H1 (cell line): ENCODE measurements at regions not wholly inside any gene's neighbourhood (a gene's known extent, or its start where the extent isn't known, plus 50 kb on each side); places are given as distances from the start of the nearest gene placed in this dataset.

Experiments
- CTCF ChIA-PET: fragments of 300-600 bp; sonication (Branson Sonifier 250); formaldehyde crosslinking; loops from one replicate; lab custom pipeline; 2021; ENCODE audit not compliant: partially characterized antibody; lab: Charles Lee
- POLR2A ChIA-PET: fragments of 300-600 bp; sonication (Branson Sonifier 250); formaldehyde crosslinking; loops from one replicate; lab custom pipeline; 2021; ENCODE audit warnings: inconsistent platforms; ENCODE audit not compliant: partially characterized antibody; lab: Charles Lee
- DNase-seq, 2 experiments: peaks; one replicate each; pipeline versions ENCODE4 v3.0.0 to v3.0.0-alpha.2; 2010 to 2022; ENCODE audit warnings: low spot score in 2 of 2, low read depth in 1 of 2, mixed read lengths in 1 of 2
- FAIRE-seq: peaks from 2 replicates; lab custom pipeline; 2011; peaks lifted over from hg19 to GRCh38; lab: Jason Lieb, UNC
- H2AFZ ChIP-seq: 2 replicates; pipeline ENCODE4 v1.8.1; 2012; ENCODE audit warnings: low read length, inconsistent platforms
- H2AK5ac ChIP-seq: 2 replicates; pipeline ENCODE4 v1.6.1; 2013; ENCODE audit warnings: low read depth, low read length
- H2BK120ac ChIP-seq: replicated peaks from 2 replicates; pipeline ENCODE3; 2013; ENCODE audit warnings: low read depth, low read length, inconsistent platforms
- H2BK12ac ChIP-seq: 2 replicates; pipeline ENCODE4 v1.6.1; 2013; ENCODE audit warnings: low read depth, low read length
- H2BK15ac ChIP-seq: 2 replicates; pipeline ENCODE4 v1.6.1; 2013; ENCODE audit warnings: low read length
- H2BK20ac ChIP-seq: 2 replicates; pipeline ENCODE4 v1.6.1; 2013; ENCODE audit warnings: low read length
- H2BK5ac ChIP-seq: 2 replicates; pipeline ENCODE4 v1.6.1; 2013; ENCODE audit warnings: low read depth, low read length
- H3K14ac ChIP-seq: 2 replicates; pipeline ENCODE4 v1.6.1; 2013; ENCODE audit warnings: inconsistent platforms; ENCODE audit not compliant: insufficient read length
- H3K18ac ChIP-seq: 2 replicates; pipeline ENCODE4 v1.6.1; 2013; ENCODE audit warnings: low read length; ENCODE audit errors: extremely low read depth
- H3K23ac ChIP-seq: 2 replicates; pipeline ENCODE4 v1.6.1; 2013; ENCODE audit warnings: inconsistent platforms; ENCODE audit not compliant: insufficient read length
- H3K23me2 ChIP-seq: 2 replicates; pipeline ENCODE4 v1.6.1; 2013; ENCODE audit warnings: low read depth, low read length
- H3K27ac ChIP-seq: 2 replicates; pipeline ENCODE4 v1.6.1; 2011; ENCODE audit warnings: low read depth, low read length, inconsistent platforms
- H3K27me3 ChIP-seq, 4 experiments: replicated peaks in 1 of 4; 1 replicate in 1 of 4; 2 replicates in 3 of 4; pipeline versions ENCODE4 v1.6.1 to v1.8.1; 2011 to 2013; ENCODE audit warnings: low read length in 3 of 4, mild to moderate bottlenecking in 3 of 4, inconsistent platforms in 2 of 4, mixed read lengths in 2 of 4, moderate library complexity in 1 of 4; ENCODE audit not compliant: control insufficient read depth in 3 of 4, insufficient read depth in 3 of 4; ENCODE audit errors: extremely low read depth in 1 of 4
- H3K36me3 ChIP-seq, 4 experiments: 2 replicates each; pipeline versions ENCODE4 v1.6.1 to v1.8.1; 2011 to 2013; ENCODE audit warnings: mild to moderate bottlenecking in 4 of 4, low read length in 3 of 4, moderate library complexity in 2 of 4, control low read depth in 1 of 4, inconsistent platforms in 1 of 4; ENCODE audit not compliant: insufficient read depth in 4 of 4, control insufficient read depth in 2 of 4
- H3K4ac ChIP-seq: replicated peaks from 2 replicates; pipeline ENCODE3; 2013; ENCODE audit warnings: low read length, low read depth, mixed read lengths, inconsistent platforms; ENCODE audit not compliant: insufficient read length
- H3K4me1 ChIP-seq, 4 experiments: replicated peaks in 1 of 4; 1 replicate in 1 of 4; 2 replicates in 3 of 4; pipeline versions ENCODE4 v1.6.1 to v1.8.1; 2011 to 2013; ENCODE audit warnings: low read length in 3 of 4, inconsistent platforms in 2 of 4, mixed read lengths in 1 of 4; ENCODE audit not compliant: insufficient read depth in 4 of 4, control insufficient read depth in 3 of 4
- H3K4me2 ChIP-seq, 2 experiments: 2 replicates each; pipeline versions ENCODE4 v1.6.1 to v1.8.1; 2011 to 2013; ENCODE audit warnings: low read depth in 2 of 2, low read length in 2 of 2, control low read depth in 1 of 2, inconsistent platforms in 1 of 2, mild to moderate bottlenecking in 1 of 2; ENCODE audit not compliant: insufficient read depth in 1 of 2
- H3K4me3 ChIP-seq, 4 experiments: fragments of 200-600, 300-600 bp in 1 of 4; sonication (generic), shearing (Covaris generic), sonication (Bioruptor Twin) in 1 of 4; 2 replicates each; pipeline versions ENCODE4 v1.5.1 to v1.8.1; 2011 to 2016; ENCODE audit warnings: low read length in 4 of 4, low read depth in 3 of 4, control low read depth in 2 of 4, inconsistent platforms in 2 of 4, mild to moderate bottlenecking in 2 of 4, mixed read lengths in 1 of 4, moderate library complexity in 1 of 4; ENCODE audit not compliant: insufficient read depth in 2 of 4; ENCODE audit errors: extremely low read depth in 1 of 4
- H3K56ac ChIP-seq: replicated peaks from 2 replicates; pipeline ENCODE3; 2013; ENCODE audit warnings: low read depth, mild to moderate bottlenecking, mixed read lengths, low read length, inconsistent platforms; ENCODE audit not compliant: insufficient read length
- H3K79me1 ChIP-seq: 2 replicates; pipeline ENCODE4 v1.6.1; 2013; ENCODE audit warnings: low read depth, low read length, control low read depth
- H3K79me2 ChIP-seq, 2 experiments: 2 replicates each; pipeline versions ENCODE4 v1.6.1 to v1.8.1; 2012 to 2013; ENCODE audit warnings: low read length in 2 of 2, mild to moderate bottlenecking in 2 of 2, inconsistent platforms in 1 of 2; ENCODE audit not compliant: insufficient read depth in 2 of 2, control insufficient read depth in 1 of 2
- H3K9ac ChIP-seq, 4 experiments: replicated peaks in 1 of 4; 1 replicate in 1 of 4; 2 replicates in 3 of 4; pipeline versions ENCODE4 v1.6.1 to v1.8.1; 2011 to 2013; ENCODE audit warnings: low read depth in 3 of 4, low read length in 3 of 4, control low read depth in 2 of 4, mild to moderate bottlenecking in 2 of 4, moderate library complexity in 2 of 4, inconsistent platforms in 1 of 4; ENCODE audit errors: extremely low read depth in 1 of 4
- H3K9me3 ChIP-seq, 2 experiments: 2 replicates each; pipeline versions ENCODE4 v1.6.1 to v1.8.1; 2012 to 2013; ENCODE audit warnings: mild to moderate bottlenecking in 2 of 2, moderate library complexity in 2 of 2, control low read depth in 1 of 2, inconsistent platforms in 1 of 2, low read depth in 1 of 2, low read length in 1 of 2, mixed read lengths in 1 of 2; ENCODE audit not compliant: insufficient read depth in 2 of 2
- H4K20me1 ChIP-seq, 2 experiments: replicated peaks in 1 of 2; 2 replicates each; pipeline versions ENCODE3 to v1.8.1; 2011 to 2013; ENCODE audit warnings: inconsistent platforms in 2 of 2, low read length in 2 of 2, mild to moderate bottlenecking in 1 of 2; ENCODE audit not compliant: insufficient read depth in 2 of 2, control insufficient read depth in 1 of 2
- H4K5ac ChIP-seq: 2 replicates; pipeline ENCODE4 v1.6.1; 2013; ENCODE audit warnings: low read length, low read depth, mixed read lengths, inconsistent platforms; ENCODE audit not compliant: insufficient read length
- H4K8ac ChIP-seq: 2 replicates; pipeline ENCODE4 v1.8.0; 2013; ENCODE audit warnings: mild to moderate bottlenecking, moderate library complexity, low read length, inconsistent platforms; ENCODE audit not compliant: insufficient read depth; ENCODE audit errors: extremely low read depth
- H4K91ac ChIP-seq: replicated peaks from 2 replicates; pipeline ENCODE3; 2013; ENCODE audit warnings: low read length, mixed read lengths, inconsistent platforms; ENCODE audit not compliant: insufficient read length
- ASH2L ChIP-seq: fragments of 200-600, 300-600 bp; sonication (generic); IDR thresholded peaks from one replicate; pipeline ENCODE4 v1.7.1; 2017; ENCODE audit warnings: low read length
- BCL11A ChIP-seq, 2 experiments: IDR thresholded peaks; one replicate each; pipeline ENCODE4 v1.6.1; 2011; ENCODE audit warnings: low read depth in 2 of 2, low read length in 2 of 2, mild to moderate bottlenecking in 2 of 2
- CREB1 ChIP-seq: IDR thresholded peaks from 2 replicates; pipeline ENCODE4 v1.6.1; 2012; ENCODE audit warnings: inconsistent platforms
- CTBP2 ChIP-seq: IDR thresholded peaks from 2 replicates; pipeline ENCODE4 v1.7.0; 2011; ENCODE audit warnings: borderline replicate concordance, mild to moderate bottlenecking, moderate library complexity, mixed read lengths, low read length; ENCODE audit not compliant: insufficient read depth, insufficient read length
- CTCF ChIP-seq, 3 experiments: IDR thresholded peaks; 1 replicate in 2 of 3; 2 replicates in 1 of 3; pipeline versions ENCODE4 v1.5.1 to v1.6.1; 2011; ENCODE audit warnings: low read length in 3 of 3, mild to moderate bottlenecking in 3 of 3, inconsistent platforms in 2 of 3, low read depth in 1 of 3, moderate library complexity in 1 of 3; ENCODE audit not compliant: insufficient read depth in 1 of 3; ENCODE audit errors: control extremely low read depth in 1 of 3
- EZH2 ChIP-seq: fragments of 200-600 bp; sonication (generic); IDR thresholded peaks from 2 replicates; pipeline ENCODE4 v1.7.1; 2012; ENCODE audit warnings: low read depth, mild to moderate bottlenecking, moderate library complexity, low read length, inconsistent platforms; ENCODE audit not compliant: severe bottlenecking
- KDM1A ChIP-seq: fragments of 200-600, 300-600 bp; sonication (generic); IDR thresholded peaks from 2 replicates; pipeline ENCODE4 v1.7.1; 2016; ENCODE audit warnings: mild to moderate bottlenecking, low read length, borderline replicate concordance
- MAX ChIP-seq: IDR thresholded peaks from 2 replicates; pipeline ENCODE4 v1.6.1; 2012; ENCODE audit warnings: inconsistent platforms
- POLR2AphosphoS5 ChIP-seq: IDR thresholded peaks from 2 replicates; pipeline ENCODE4 v1.6.1; 2011; ENCODE audit warnings: low read depth, low read length
- SIN3A ChIP-seq, 2 experiments: IDR thresholded peaks in 1 of 2; conservative IDR thresholded peaks in 1 of 2; 2 replicates each; pipeline ENCODE4 v1.6.1; 2011 to 2012; ENCODE audit warnings: low read length in 2 of 2, improper control_type of control experiment in 1 of 2, low read depth in 1 of 2, mild to moderate bottlenecking in 1 of 2
- SIX5 ChIP-seq: IDR thresholded peaks from 2 replicates; pipeline ENCODE4 v1.6.1; 2011; ENCODE audit warnings: mild to moderate bottlenecking, low read depth, low read length
- TCF12 ChIP-seq: IDR thresholded peaks from 2 replicates; pipeline ENCODE4 v1.6.1; 2011; ENCODE audit warnings: low read depth, mild to moderate bottlenecking, low read length
- WGBS, 2 experiments: shearing (Covaris generic) in 1 of 2; methylation state at CpG; one replicate each; pipeline versions ENCODE4 v1.1.6 to v1.1.7; 2013 to 2015; ENCODE audit warnings: low lambda C conversion rate in 2 of 2, mixed read lengths in 2 of 2, inconsistent platforms in 1 of 2, low coverage in 1 of 2, missing lambda C conversion rate in 1 of 2; ENCODE audit not compliant: insufficient replicate concordance in 2 of 2, insufficient coverage in 1 of 2, insufficient read length in 1 of 2; ENCODE audit errors: extremely low coverage in 1 of 2, missing lambda C conversion rate in 1 of 2; 5-methylcytosine and 5-hydroxymethylcytosine counted together

GRCh38 chr10:64038107-64038506 lies 516.9 kb downstream of the REEP3 start:
- POLR2A ChIA-PET: no interaction called here
- H2BK5ac ChIP-seq: no peak overlapping the region
- DNase-seq: no peak
- no peak overlapping the region for H3K9ac ChIP-seq
- no peak overlapping the region for H2AFZ ChIP-seq
- CTCF ChIA-PET: interaction anchor here (0.7 to 2.6 kb wide), 5 partner anchors 10 to 171 kb away, joined by 3 to 10 read pairs (median 4); no protein-coding TSS in a partner anchor
- no peaks in the 10 kb centered on the region for H4K20me1 ChIP-seq
- no peak overlapping the region for H3K56ac ChIP-seq
- no peak overlapping the region for H3K14ac ChIP-seq
- H2BK12ac ChIP-seq: no peak overlapping the region
- no peak overlapping the region for H2BK15ac ChIP-seq
- no peak overlapping the region for H2BK20ac ChIP-seq
- H3K4me1 ChIP-seq: no peaks in the 10 kb centered on the region; a peak in 1 of 7 replicates
- no peak overlapping the region for H2AK5ac ChIP-seq
- no peak overlapping the region for H4K8ac ChIP-seq
- no peak overlapping the region for H3K4me2 ChIP-seq
- H3K79me2 ChIP-seq: no peaks in the 10 kb centered on the region
- H3K36me3 ChIP-seq: no peaks in the 10 kb centered on the region; a peak in 1 of 8 replicates
- no peak overlapping the region for H3K4ac ChIP-seq
- no peaks in the 10 kb centered on the region for H3K27me3 ChIP-seq
- H3K9me3 ChIP-seq: no peaks in the 10 kb centered on the region
- no peak overlapping the region for H3K27ac ChIP-seq
- H4K91ac ChIP-seq: no peak overlapping the region
- no peaks in the 10 kb centered on the region for H3K23me2 ChIP-seq
- H2BK120ac ChIP-seq: no peak overlapping the region
- no peak overlapping the region for H3K4me3 ChIP-seq
- H3K79me1 ChIP-seq: no peaks in the 10 kb centered on the region
- 98% methylated on average over 6 of the region's 6 CpGs; no CpG with 5 or more reads in 1 of the 2 experiments for WGBS, 2 experiments
- H3K23ac ChIP-seq: no peak overlapping the region
- H3K18ac ChIP-seq: no peak overlapping the region
- FAIRE-seq: no peak
- no peak overlapping the region for H4K5ac ChIP-seq
- TF ChIP-seq KDM1A: no peak
- no peak for TF ChIP-seq SIX5
- TF ChIP-seq POLR2AphosphoS5: no peak
- TF ChIP-seq BCL11A (IDR thresholded peaks at IDR 0.05; ENCODE audit: low read depth in 2 of 2, low read length in 2 of 2): no peak
- TF ChIP-seq CTCF (IDR thresholded peaks at IDR 0.05; ENCODE audit: control extremely low read depth in 1 of 3, insufficient read depth in 1 of 3, low read depth in 1 of 3, low read length in 3 of 3): no peak
- TF ChIP-seq TCF12: no peak
- no peak for TF ChIP-seq ASH2L
- no peak for TF ChIP-seq MAX
- no peak for TF ChIP-seq CREB1
- no peak for TF ChIP-seq SIN3A (conservative IDR thresholded peaks at IDR 0.05 in 1 of 2, IDR thresholded peaks at IDR 0.05 in 1 of 2; ENCODE audit: low read depth in 1 of 2, low read length in 2 of 2)
- no peak for TF ChIP-seq CTBP2
- no peak for TF ChIP-seq EZH2
